WTC11 (cell line): ENCODE measurements at regions not wholly inside any gene's neighbourhood (a gene's known extent, or its start where the extent isn't known, plus 50 kb on each side); places are given as distances from the start of the nearest gene placed in this dataset.
"Not testable (repeated sequence)": the region's sequence is repeated elsewhere in the genome, so short reads cannot be mapped to it uniquely, and the experiment has no call there.

Experiments
- CTCF ChIP-seq: fragments of 200-600 bp; IDR thresholded peaks from 2 replicates; pipeline ENCODE4 v1.8.0; 2022; ENCODE audit warnings: antibody characterized with exemption
- SP1 ChIP-seq: sonication (generic); formaldehyde crosslinking; conservative IDR thresholded peaks from 2 replicates; pipeline ENCODE4 v1.8.1; 2022; ENCODE audit warnings: missing genetic modification reagents

GRCh38 chr2:132337135-132337534 lies 79.5 kb upstream of the GPR39 start:
- TF ChIP-seq SP1 (CRISPR knock-in tag); CTCF: not testable (repeated sequence)
